H9 (cell line): ENCODE measurements at regions not wholly inside any gene's neighbourhood (a gene's known extent, or its start where the extent isn't known, plus 50 kb on each side); places are given as distances from the start of the nearest gene placed in this dataset.

Source experiments
- DNase-seq: peaks from one replicate; pipeline ENCODE4 v3.0.0-alpha.2; 2017
- H2AFZ ChIP-seq: one replicate; pipeline ENCODE4 v1.6.1; 2013; ENCODE audit warnings: mild to moderate bottlenecking, low read length, control low read depth, moderate library complexity
- H2AK5ac ChIP-seq: 2 replicates; pipeline ENCODE4 v1.6.1; 2013; ENCODE audit warnings: low read length, control low read depth, mixed read lengths; ENCODE audit not compliant: insufficient read length
- H2BK120ac ChIP-seq: one replicate; pipeline ENCODE4 v1.6.1; 2013; ENCODE audit warnings: low read depth, mild to moderate bottlenecking, low read length, control low read depth, inconsistent platforms; ENCODE audit not compliant: poor library complexity, severe bottlenecking
- H2BK12ac ChIP-seq: 2 replicates; pipeline ENCODE4 v1.6.1; 2013; ENCODE audit warnings: low read length, control low read depth, mixed read lengths, low read depth; ENCODE audit not compliant: insufficient read length
- H2BK15ac ChIP-seq: 2 replicates; pipeline ENCODE4 v1.6.1; 2013; ENCODE audit warnings: low read depth, low read length, control low read depth
- H2BK20ac ChIP-seq: one replicate; pipeline ENCODE4 v1.6.1; 2013; ENCODE audit warnings: low read depth, mild to moderate bottlenecking, low read length, control low read depth, inconsistent platforms; ENCODE audit not compliant: poor library complexity, severe bottlenecking
- H2BK5ac ChIP-seq: 2 replicates; pipeline ENCODE4 v1.6.1; 2013; ENCODE audit warnings: low read length, control low read depth, mixed read lengths; ENCODE audit not compliant: insufficient read length
- H3K14ac ChIP-seq: 2 replicates; pipeline ENCODE4 v1.6.1; 2013; ENCODE audit warnings: low read length, control low read depth; ENCODE audit not compliant: insufficient read depth
- H3K18ac ChIP-seq: 2 replicates; pipeline ENCODE4 v1.6.1; 2013; ENCODE audit warnings: low read depth, mild to moderate bottlenecking, mixed read lengths, low read length, control low read depth; ENCODE audit not compliant: insufficient read length
- H3K23ac ChIP-seq: 2 replicates; pipeline ENCODE4 v1.6.1; 2013; ENCODE audit warnings: low read length, control low read depth, mixed read lengths, low read depth; ENCODE audit not compliant: insufficient read length
- H3K23me2 ChIP-seq: 2 replicates; pipeline ENCODE4 v1.6.1; 2013; ENCODE audit warnings: low read depth, mild to moderate bottlenecking, mixed read lengths, low read length, control low read depth; ENCODE audit not compliant: insufficient read length, poor library complexity, severe bottlenecking
- H3K27ac ChIP-seq: 2 replicates; pipeline ENCODE4 v1.5.1; 2013; ENCODE audit warnings: low read length, control low read depth, mixed read lengths, low read depth; ENCODE audit not compliant: insufficient read length
- H3K27me3 ChIP-seq: 2 replicates; pipeline ENCODE4 v1.6.1; 2013; ENCODE audit warnings: low read length, control low read depth, inconsistent platforms; ENCODE audit not compliant: insufficient read depth
- H3K4ac ChIP-seq: 2 replicates; pipeline ENCODE4 v1.6.1; 2013; ENCODE audit warnings: low read depth, mild to moderate bottlenecking, control low read depth, inconsistent platforms, low read length, moderate library complexity
- H3K4me1 ChIP-seq: 2 replicates; pipeline ENCODE4 v1.6.1; 2013; ENCODE audit warnings: low read length, control low read depth, inconsistent platforms; ENCODE audit not compliant: insufficient read depth
- H3K4me2 ChIP-seq: 2 replicates; pipeline ENCODE4 v1.6.1; 2013; ENCODE audit warnings: low read length, control low read depth, mixed read lengths; ENCODE audit not compliant: insufficient read length, insufficient read depth
- H3K56ac ChIP-seq: 2 replicates; pipeline ENCODE4 v1.6.1; 2013; ENCODE audit warnings: low read depth, mild to moderate bottlenecking, mixed read lengths, low read length, control low read depth; ENCODE audit not compliant: insufficient read length
- H3K79me1 ChIP-seq: 2 replicates; pipeline ENCODE4 v1.6.1; 2013; ENCODE audit warnings: low read depth, mild to moderate bottlenecking, moderate library complexity, low read length, control low read depth, inconsistent platforms; ENCODE audit not compliant: insufficient read depth, poor library complexity, severe bottlenecking
- H3K79me2 ChIP-seq: 2 replicates; pipeline ENCODE4 v1.6.1; 2013; ENCODE audit warnings: low read length, control low read depth, inconsistent platforms; ENCODE audit not compliant: insufficient read depth
- H3K9ac ChIP-seq: 2 replicates; pipeline ENCODE4 v1.6.1; 2013; ENCODE audit warnings: low read length, control low read depth, mixed read lengths; ENCODE audit not compliant: insufficient read length; ENCODE audit errors: extremely low read depth
- H3K9me3 ChIP-seq: one replicate; pipeline ENCODE4 v1.6.1; 2013; ENCODE audit warnings: low read depth, low read length, inconsistent platforms; ENCODE audit not compliant: control insufficient read depth
- H3T11ph ChIP-seq: one replicate; pipeline ENCODE4 v1.6.1; 2013; ENCODE audit warnings: mild to moderate bottlenecking, low read length, control low read depth, inconsistent platforms
- H4K20me1 ChIP-seq: one replicate; pipeline ENCODE4 v1.6.1; 2013; ENCODE audit not compliant: control insufficient read depth, insufficient read length, insufficient read depth
- H4K5ac ChIP-seq: 2 replicates; pipeline ENCODE4 v1.6.1; 2013; ENCODE audit warnings: low read depth, mild to moderate bottlenecking, mixed read lengths, low read length, control low read depth; ENCODE audit not compliant: insufficient read length
- H4K8ac ChIP-seq: replicated peaks from 2 replicates; pipeline ENCODE4 v1.6.1; 2013; ENCODE audit warnings: low read length, control low read depth, mixed read lengths, low read depth; ENCODE audit not compliant: insufficient read length
- H4K91ac ChIP-seq: 2 replicates; pipeline ENCODE4 v1.6.1; 2013; ENCODE audit warnings: low read depth, mild to moderate bottlenecking, moderate library complexity, mixed read lengths, low read length, control low read depth; ENCODE audit not compliant: insufficient read length
- H3K27ac Mint-ChIP-seq, 3 experiments: 2 replicates in 2 of 3; 3 replicates in 1 of 3; pipeline ENCODE4 v1.8.0; 2020 to 2021; ENCODE audit warnings: mixed read lengths in 3 of 3, mild to moderate bottlenecking in 1 of 3, moderate library complexity in 1 of 3
- H3K27me3 Mint-ChIP-seq: 2 replicates; pipeline ENCODE4 v1.8.0; 2021; ENCODE audit warnings: low read depth, mild to moderate bottlenecking, moderate library complexity, mixed read lengths
- H3K36me3 Mint-ChIP-seq, 3 experiments: 2 replicates in 2 of 3; 3 replicates in 1 of 3; pipeline ENCODE4 v1.8.0; 2020 to 2021; ENCODE audit warnings: low read depth in 3 of 3, mixed read lengths in 3 of 3; ENCODE audit not compliant: insufficient read depth in 1 of 3
- H3K4me1 Mint-ChIP-seq, 2 experiments: 2 replicates each; pipeline ENCODE4 v1.8.0; 2020; ENCODE audit warnings: mixed read lengths in 2 of 2
- H3K4me3 Mint-ChIP-seq, 2 experiments: 2 replicates in 1 of 2; 3 replicates in 1 of 2; pipeline ENCODE4 v1.8.0; 2020 to 2021; ENCODE audit warnings: mild to moderate bottlenecking in 2 of 2, mixed read lengths in 2 of 2, moderate library complexity in 1 of 2
- H3K9me3 Mint-ChIP-seq, 2 experiments: 2 replicates in 1 of 2; 3 replicates in 1 of 2; pipeline ENCODE4 v1.8.0; 2020; ENCODE audit warnings: mild to moderate bottlenecking in 2 of 2, mixed read lengths in 2 of 2, moderate library complexity in 1 of 2
- CTCF ChIP-seq: fragments of 200-600 bp; sonication (generic); conservative IDR thresholded peaks from 3 replicates; pipeline ENCODE4 v1.8.0; 2021; ENCODE audit warnings: antibody characterized with exemption, mild to moderate bottlenecking
- WGBS: extraction: QIAGEN DNeasy Blood & Tissue Kit; methylation state at CpG from one replicate; pipeline ENCODE4 v1.1.7; 2013; ENCODE audit warnings: missing lambda C conversion rate, low lambda C conversion rate, mixed read lengths; ENCODE audit not compliant: insufficient read length; ENCODE audit errors: extremely low coverage; 5-methylcytosine and 5-hydroxymethylcytosine counted together

GRCh38 chr11:29208117-29208516 is 808.7 kb downstream of the KCNA4 start:
- no peak overlapping the region for H4K91ac ChIP-seq
- no peak overlapping the region for H3K23ac ChIP-seq
- no peaks in the 10 kb centered on the region for H4K20me1 ChIP-seq
- H2BK5ac ChIP-seq = no peak overlapping the region
- H2AFZ ChIP-seq = no peak overlapping the region
- Mint-ChIP-seq H3K9me3 (no peaks in the 10 kb centered on the region), H3K36me3 (no peaks in the 10 kb centered on the region), H3K4me3 (no peak overlapping the region), H3K4me1 (no peaks in the 10 kb centered on the region), H3K27ac (no peak overlapping the region; a peak in 1 of 7 replicates), H3K27me3 (no peaks in the 10 kb centered on the region)
- H2BK20ac ChIP-seq = no peak overlapping the region
- no peak overlapping the region for H2AK5ac ChIP-seq
- DNase-seq = no peak
- no peak overlapping the region for H2BK15ac ChIP-seq
- H3K9me3 ChIP-seq = no peaks in the 10 kb centered on the region
- no peak overlapping the region for H3K4me2 ChIP-seq
- no peak overlapping the region for H3K4ac ChIP-seq
- no peak overlapping the region for H3K56ac ChIP-seq
- no peak overlapping the region for H3K14ac ChIP-seq
- no peak overlapping the region for H4K5ac ChIP-seq
- H3T11ph ChIP-seq = no peak overlapping the region
- H3K79me2 ChIP-seq = no peaks in the 10 kb centered on the region
- no peak overlapping the region for H3K18ac ChIP-seq
- H3K4me1 ChIP-seq = no peaks in the 10 kb centered on the region
- no peak overlapping the region for H3K9ac ChIP-seq
- no peak overlapping the region for H3K27ac ChIP-seq
- H2BK120ac ChIP-seq = no peak overlapping the region
- TF ChIP-seq CTCF = no peak
- no peak overlapping the region for H4K8ac ChIP-seq
- no CpG with 5 or more reads among the region's 2 CpGs for WGBS
- no peaks in the 10 kb centered on the region for H3K23me2 ChIP-seq
- H2BK12ac ChIP-seq = no peak overlapping the region
- H3K79me1 ChIP-seq = no peaks in the 10 kb centered on the region
- H3K27me3 ChIP-seq = no peaks in the 10 kb centered on the region
